Heart right ventricle (tissue), 16 donors: ENCODE measurements at regions not wholly inside any gene's neighbourhood (a gene's known extent, or its start where the extent isn't known, plus 50 kb on each side); places are given as distances from the start of the nearest gene placed in this dataset.

Experiments used
- ATAC-seq, 8 donors: fragments of 200-7000 bp; cut with Tn5 transposase; one replicate each; pipeline ENCODE4 v1.9.1; 2020; ENCODE audit warnings: mild to moderate bottlenecking in 8 of 8, moderate library complexity in 8 of 8, moderate number of reproducible peaks in 1 of 8
- DNase-seq, 2 donors: peaks; one replicate each; pipeline ENCODE4 v3.0.0-alpha.2; 2020
- H3K27ac ChIP-seq, 10 donors: fragments of 200-600 bp; sonication (generic) in 2 of 10; one replicate each; pipeline versions ENCODE4 v1.5.0 to v1.8.0; 2020 to 2022; ENCODE audit warnings: mild to moderate bottlenecking in 3 of 10
- H3K27me3 ChIP-seq, 7 donors: fragments of 200-600 bp; one replicate each; pipeline ENCODE4 v1.8.0; 2021 to 2022; ENCODE audit warnings: mild to moderate bottlenecking in 2 of 7
- H3K36me3 ChIP-seq, 9 donors: fragments of 200-600 bp; sonication (generic) in 1 of 9; one replicate each; pipeline versions ENCODE4 v1.5.0 to v1.8.0; 2020 to 2022; ENCODE audit warnings: mild to moderate bottlenecking in 2 of 9
- H3K4me1 ChIP-seq, 9 donors: fragments of 200-600 bp; sonication (generic) in 1 of 9; one replicate each; pipeline versions ENCODE4 v1.5.0 to v1.8.0; 2020 to 2022; ENCODE audit warnings: mild to moderate bottlenecking in 4 of 9
- H3K4me3 ChIP-seq, 10 donors: fragments of 200-600 bp; sonication (generic) in 2 of 10; one replicate each; pipeline versions ENCODE4 v1.5.0 to v1.8.0; 2020 to 2022; ENCODE audit warnings: mild to moderate bottlenecking in 7 of 10, moderate library complexity in 2 of 10
- H3K9me3 ChIP-seq, 11 donors: fragments of 200-600 bp in 10 of 11; sonication (generic) in 2 of 11; one replicate each; pipeline versions ENCODE4 v1.5.0 to v1.8.0; 2013 to 2022; ENCODE audit warnings: mild to moderate bottlenecking in 2 of 11, control low read depth in 1 of 11, moderate library complexity in 1 of 11
- WGBS, 2 donors: extraction: QIAGEN DNeasy Blood & Tissue Kit; methylation state at CpG; one replicate each; pipeline ENCODE4 v1.1.7; 2013; ENCODE audit warnings: inconsistent platforms in 1 of 2; 5-methylcytosine and 5-hydroxymethylcytosine counted together
- intact Hi-C, 10 donors: fragments of 100-400 bp; cut with DNase I; formaldehyde crosslinking; loops; one replicate each; pipeline versions ENCODE4 v1.11.1 to v1.14.2; 2022
- TF ChIP-seq, protein P1 (sequence below), 9 donors: fragments of 200-600 bp; sonication (generic) in 2 of 9; IDR thresholded peaks; one replicate each; pipeline versions ENCODE4 v1.5.0 to v1.8.0; 2021 to 2022; ENCODE audit warnings: antibody characterized with exemption in 9 of 9, mild to moderate bottlenecking in 5 of 9, moderate library complexity in 1 of 9
- donor health status: Arrhythmogenic right ventricular cardiomyopathy.
- donor health status: ischemic (EF 13 %, LVEDD 7.1; RV severe dilation, severe dysfunction).
- donor health status: healthy with polysubstance abuse.
- donor health status: DM: no; HTN: yes; CAD: no.
- donor health status: DM: no; HTN: no; CAD: no.
- donor health status: ischemic (EF 25% LVEDD 6.9; RV normal size, moderate dysfunction).
- donor health status: ischemic (EF 25% LVEDD 5.7; RV mildly dilated, moderate dysfunction).
- donor health status: healthy.
- donor health status: DM: yes; HTN: yes; CAD: no.
- donor health status: Ischemic cardiomyopathy.
- donor health status: ischemic (EF 35%, LVEDD 5.7; RV mildly dilated, moderate dysfunction).
- donor health status: nonischemic (EF 11% LVEDD 7.7; RV severe dilation, severe dysfunction).
- donor health status: DM: yes; HTN: yes; CAD: no.
- donor health status: PGD.
- donor health status: ischemic (EF 29% LVEDD 5.4; RV normal size, mild dysfunction).
- donor health status: nonischemic (EF 23%, LVEDD 6.1; RV moderate dilation, normal function).

DNA sequence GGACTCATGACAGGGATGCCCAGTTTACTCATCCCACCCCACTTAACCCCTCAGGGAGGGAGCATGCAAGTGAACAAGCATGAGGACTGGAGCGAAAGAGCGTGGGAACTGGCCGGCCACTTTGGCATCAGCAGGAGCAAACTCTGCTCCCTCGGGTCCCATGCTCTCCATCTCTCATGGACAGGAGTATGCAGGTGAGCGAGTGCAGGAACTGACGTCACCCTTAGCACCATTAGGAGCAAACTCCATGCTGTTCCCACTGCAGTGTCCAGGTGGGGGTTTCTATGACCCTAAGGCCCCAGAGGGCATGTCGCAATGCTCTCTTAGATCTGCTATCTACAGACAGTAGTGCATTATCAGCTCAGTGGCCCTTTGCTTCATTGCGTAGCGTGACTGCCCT, 821.8 kb upstream of the LRFN5 start:
- Histone ChIP-seq H3K36me3 (no peaks in the 10 kb centered on the region), H3K9me3 (peaks cover 0 to 6% (median 0%) of the 10 kb centered on the region in 11 donors), H3K4me1 (no peaks in the 10 kb centered on the region), H3K4me3 (no peak overlapping the region), H3K27ac (no peak overlapping the region), H3K27me3 (no peaks in the 10 kb centered on the region)
- ATAC-seq (no peak), DNase-seq (no peak)
- intact Hi-C loops, result no loop called here
- TF ChIP-seq, protein P1, sequence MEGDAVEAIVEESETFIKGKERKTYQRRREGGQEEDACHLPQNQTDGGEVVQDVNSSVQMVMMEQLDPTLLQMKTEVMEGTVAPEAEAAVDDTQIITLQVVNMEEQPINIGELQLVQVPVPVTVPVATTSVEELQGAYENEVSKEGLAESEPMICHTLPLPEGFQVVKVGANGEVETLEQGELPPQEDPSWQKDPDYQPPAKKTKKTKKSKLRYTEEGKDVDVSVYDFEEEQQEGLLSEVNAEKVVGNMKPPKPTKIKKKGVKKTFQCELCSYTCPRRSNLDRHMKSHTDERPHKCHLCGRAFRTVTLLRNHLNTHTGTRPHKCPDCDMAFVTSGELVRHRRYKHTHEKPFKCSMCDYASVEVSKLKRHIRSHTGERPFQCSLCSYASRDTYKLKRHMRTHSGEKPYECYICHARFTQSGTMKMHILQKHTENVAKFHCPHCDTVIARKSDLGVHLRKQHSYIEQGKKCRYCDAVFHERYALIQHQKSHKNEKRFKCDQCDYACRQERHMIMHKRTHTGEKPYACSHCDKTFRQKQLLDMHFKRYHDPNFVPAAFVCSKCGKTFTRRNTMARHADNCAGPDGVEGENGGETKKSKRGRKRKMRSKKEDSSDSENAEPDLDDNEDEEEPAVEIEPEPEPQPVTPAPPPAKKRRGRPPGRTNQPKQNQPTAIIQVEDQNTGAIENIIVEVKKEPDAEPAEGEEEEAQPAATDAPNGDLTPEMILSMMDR (IDR thresholded peaks at IDR 0.05), result no peak
- 84 to 95% methylated on average over 9 of the region's 9 CpGs for WGBS, 2 donors

- intact Hi-C loops, result no loop called here
- Histone ChIP-seq H3K36me3 (no peaks in the 10 kb centered on the region), H3K4me1 (no peaks in the 10 kb centered on the region), H3K4me3 (no peak overlapping the region), H3K27me3 (no peaks in the 10 kb centered on the region), H3K9me3 (peaks cover 0 to 19% (median 0%) of the 10 kb centered on the region in 11 donors), H3K27ac (no peak overlapping the region)
- TF ChIP-seq, protein P1 (IDR thresholded peaks at IDR 0.05), result no peak
- 53 to 57% methylated on average over 1 of the region's 1 CpG for WGBS, 2 donors
- DNase-seq, result no peak
- ATAC-seq, result no peak
These were observed 844.0 kb upstream of the LRFN5 start for GRCh38 chr14:40762685-40763084.

GRCh38 chr14:40762177-40762576, 844.5 kb upstream of the LRFN5 start:
- no peaks in the 10 kb centered on the region for H3K27me3 ChIP-seq
- DNase-seq, result no peak
- intact Hi-C loops, result no loop called here
- 77 to 82% methylated on average over 2 of the region's 2 CpGs for WGBS, 2 donors
- no peak for ATAC-seq
- H3K4me3 ChIP-seq, result no peak overlapping the region
- TF ChIP-seq, protein P1 (IDR thresholded peaks at IDR 0.05), result no peak
- no peaks in the 10 kb centered on the region for H3K4me1 ChIP-seq
- H3K36me3 ChIP-seq, result no peaks in the 10 kb centered on the region
- H3K27ac ChIP-seq, result no peak overlapping the region
- peaks cover 0 to 23% (median 0%) of the 10 kb centered on the region in 11 donors for H3K9me3 ChIP-seq

GRCh38 chr14:40760704-40761103, 846.0 kb upstream of the LRFN5 start:
- Histone ChIP-seq H3K27me3 (no peaks in the 10 kb centered on the region), H3K36me3 (no peaks in the 10 kb centered on the region), H3K9me3 (peaks cover 0 to 36% (median 0%) of the 10 kb centered on the region in 11 donors), H3K4me3 (no peak overlapping the region), H3K27ac (no peak overlapping the region), H3K4me1 (no peaks in the 10 kb centered on the region)
- ATAC-seq, result no peak
- intact Hi-C loops, result no loop called here
- TF ChIP-seq, protein P1 (IDR thresholded peaks at IDR 0.05), result no peak
- DNase-seq, result no peak
